GM12878 (cell line): ENCODE measurements at regions not wholly inside any gene's neighbourhood (a gene's known extent, or its start where the extent isn't known, plus 50 kb on each side); places are given as distances from the start of the nearest gene placed in this dataset.

Experiments used
- ATAC-seq: fragments of 200-7000 bp; cut with Tn5 transposase; 3 replicates; pipeline ENCODE4 v1.9.1; 2020; ENCODE audit warnings: mild to moderate bottlenecking, moderate library complexity
- BruUV-seq: library from RNA; stranded (reverse); fragments of 400-500 nt; replicated peaks from 2 replicates; lab custom pipeline; 2021; lab: Mats Ljungman, UMichigan
- CTCF ChIA-PET: fragments of 300-600 bp; sonication (Branson Sonifier 250); formaldehyde crosslinking; extraction: SDS; loops from one replicate; lab custom pipeline; 2021; ENCODE audit warnings: inconsistent platforms; lab: Yijun Ruan, JAX
- POLR2A ChIA-PET: fragments of 350-600 bp; formaldehyde crosslinking; extraction: SDS; loops from one replicate; lab custom pipeline; 2021; ENCODE audit warnings: inconsistent platforms; lab: Charles Lee
- RAD21 ChIA-PET: fragments of 300-600 bp; sonication (Branson Sonifier 250); formaldehyde crosslinking; loops from one replicate; lab custom pipeline; 2023; ENCODE audit warnings: antibody characterized with exemption; ENCODE audit not compliant: unreplicated experiment; lab: Charles Lee
- SMC1A ChIA-PET: fragments of 300-600 bp; sonication (Branson Sonifier 250); formaldehyde crosslinking; loops from one replicate; lab custom pipeline; 2023; ENCODE audit not compliant: unreplicated experiment, uncharacterized antibody; lab: Charles Lee
- DNase-seq: peaks from one replicate; pipeline ENCODE4 v3.0.0-alpha.2; 2011; ENCODE audit warnings: low read depth, low spot score
- FAIRE-seq: peaks from 3 replicates; lab custom pipeline; 2011; peaks lifted over from hg19 to GRCh38; lab: Jason Lieb, UNC
- H2AFZ ChIP-seq: 2 replicates; pipeline ENCODE4 v1.6.0; 2011; ENCODE audit warnings: low read depth, low read length, control low read depth; ENCODE audit not compliant: control insufficient read depth
- H3K27ac ChIP-seq: 2 replicates; pipeline ENCODE4 v1.5.1; 2011; ENCODE audit warnings: control low read depth; ENCODE audit not compliant: control insufficient read depth, insufficient read depth
- H3K27me3 ChIP-seq, 2 experiments: replicated peaks in 1 of 2; 2 replicates each; pipeline versions ENCODE4 v1.6.0 to v1.6.1; 2011; ENCODE audit warnings: low read length in 1 of 2; ENCODE audit not compliant: control insufficient read depth in 2 of 2, insufficient read depth in 2 of 2
- H3K36me3 ChIP-seq, 2 experiments: 2 replicates each; pipeline ENCODE4 v1.5.1; 2011; ENCODE audit warnings: low read length in 1 of 2; ENCODE audit not compliant: control insufficient read depth in 2 of 2, insufficient read depth in 2 of 2
- H3K4me1 ChIP-seq: 2 replicates; pipeline ENCODE4 v1.6.1; 2011; ENCODE audit warnings: mild to moderate bottlenecking, low read length, moderate library complexity, mixed read lengths; ENCODE audit not compliant: control insufficient read depth, insufficient read depth
- H3K4me2 ChIP-seq: 2 replicates; pipeline ENCODE4 v1.6.0; 2011; ENCODE audit warnings: control low read depth; ENCODE audit not compliant: control insufficient read depth, insufficient read depth
- H3K4me3 ChIP-seq: fragments of 200-600 bp; sonication (generic); 2 replicates; pipeline ENCODE4 v1.5.1; 2016
- H3K79me2 ChIP-seq: 2 replicates; pipeline ENCODE4 v1.6.0; 2011; ENCODE audit warnings: low read length; ENCODE audit not compliant: control insufficient read depth, insufficient read depth
- H3K9ac ChIP-seq: 2 replicates; pipeline ENCODE4 v1.8.0; 2011; ENCODE audit warnings: low read length, control low read depth, mixed read lengths; ENCODE audit not compliant: control insufficient read depth, insufficient read depth
- H3K9me3 ChIP-seq: replicated peaks from 3 replicates; pipeline ENCODE4 v1.5.1; 2011; ENCODE audit warnings: mild to moderate bottlenecking, low read length; ENCODE audit not compliant: control insufficient read depth, insufficient read depth
- H4K20me1 ChIP-seq: 2 replicates; pipeline ENCODE4 v1.6.0; 2011; ENCODE audit not compliant: control insufficient read depth, insufficient read depth
- E2F8 ChIP-seq: fragments of 450-650 bp; IDR thresholded peaks from 2 replicates; pipeline ENCODE4 v1.6.1; 2018; ENCODE audit warnings: mild to moderate bottlenecking, low read depth, moderate library complexity; ENCODE audit not compliant: partially characterized antibody
- ELK1 ChIP-seq: IDR thresholded peaks from 2 replicates; pipeline ENCODE4 v1.6.1; 2012; ENCODE audit warnings: low read depth, low read length, improper control_type of control experiment
- FOXM1 ChIP-seq: IDR thresholded peaks from 2 replicates; pipeline ENCODE4 v1.6.1; 2012; ENCODE audit warnings: low read depth, mild to moderate bottlenecking, inconsistent platforms, low read length, moderate library complexity
- HDGF ChIP-seq: fragments of 450-650 bp; IDR thresholded peaks from 2 replicates; pipeline ENCODE4 v1.6.1; 2016; ENCODE audit warnings: antibody characterized with exemption
- MAX ChIP-seq: IDR thresholded peaks from 2 replicates; pipeline ENCODE4 v1.6.1; 2012; ENCODE audit warnings: low read depth, low read length, improper control_type of control experiment
- NKRF ChIP-seq: fragments of 450-650 bp; conservative IDR thresholded peaks from 2 replicates; pipeline ENCODE4 v1.6.1; 2017; ENCODE audit warnings: mild to moderate bottlenecking, moderate library complexity
- NR2F1 ChIP-seq: fragments of 450-650 bp; conservative IDR thresholded peaks from 2 replicates; pipeline ENCODE4 v1.6.1; 2017; ENCODE audit warnings: mild to moderate bottlenecking
- PML ChIP-seq: IDR thresholded peaks from 2 replicates; pipeline ENCODE4 v1.6.1; 2012; ENCODE audit warnings: low read length, inconsistent platforms
- RB1 ChIP-seq: fragments of 450-650 bp; formaldehyde crosslinking; IDR thresholded peaks from 2 replicates; pipeline ENCODE4 v1.6.1; 2017; ENCODE audit warnings: mild to moderate bottlenecking, borderline replicate concordance
- SMAD1 ChIP-seq: fragments of 450-650 bp; IDR thresholded peaks from 2 replicates; pipeline ENCODE4 v1.6.1; 2018; ENCODE audit warnings: mild to moderate bottlenecking, low read depth; ENCODE audit not compliant: partially characterized antibody
- TCF3 ChIP-seq: IDR thresholded peaks from 2 replicates; pipeline ENCODE4 v1.6.1; 2012; ENCODE audit warnings: low read depth, mild to moderate bottlenecking, low read length, borderline replicate concordance; ENCODE audit not compliant: insufficient read depth
- WRNIP1 ChIP-seq: IDR thresholded peaks from 2 replicates; pipeline ENCODE4 v1.6.1; 2011; ENCODE audit warnings: low read depth, low read length, improper control_type of control experiment, borderline replicate concordance
- WGBS: methylation state at CpG from one replicate; pipeline ENCODE4 v1.1.6; 2016; ENCODE audit warnings: low lambda C conversion rate; ENCODE audit not compliant: insufficient replicate concordance, insufficient coverage; ENCODE audit errors: missing lambda C conversion rate; 5-methylcytosine and 5-hydroxymethylcytosine counted together
- in situ Hi-C: fragments of 300-500 bp; cut with MboI; formaldehyde crosslinking; loops from 9 replicates; pipeline ENCODE4 v1.14.3; 2018; ENCODE audit warnings: mixed read lengths
- intact Hi-C: fragments of 100-400 bp; cut with micrococcal nuclease; formaldehyde crosslinking; loops from one replicate; pipeline ENCODE4 v1.14.2; 2022; ENCODE audit not compliant: unreplicated experiment

- BruUV-seq, result no TSS peak
- CTCF ChIA-PET, result interaction anchor here (0.6 kb wide), 1 partner anchor 78 kb away, joined by 3 read pairs; no protein-coding TSS in a partner anchor
- FAIRE-seq, result no peak
- Histone ChIP-seq H3K4me3 (no peak overlapping the region), H4K20me1 (no peaks in the 10 kb centered on the region), H2AFZ (no peak overlapping the region), H3K27ac (no peak overlapping the region), H3K79me2 (no peaks in the 10 kb centered on the region), H3K4me1 (no peaks in the 10 kb centered on the region), H3K36me3 (no peaks in the 10 kb centered on the region), H3K9me3 (no peaks in the 10 kb centered on the region), H3K27me3 (no peaks in the 10 kb centered on the region), H3K4me2 (no peak overlapping the region), H3K9ac (no peak overlapping the region)
- DNase-seq, result no peak
- POLR2A ChIA-PET, result interaction anchor here (1.2 kb wide), 1 partner anchor 13 kb away, joined by 3 read pairs; no protein-coding TSS in a partner anchor
- 10% methylated on average over 3 of the region's 3 CpGs for WGBS
- RAD21 ChIA-PET, result no interaction called here
- SMC1A ChIA-PET, result no interaction called here
- in situ Hi-C loops (no loop called here), intact Hi-C loops (no loop called here)
- TF ChIP-seq FOXM1, result no peak
- TF ChIP-seq ELK1, result no peak
- TF ChIP-seq E2F8, result no peak
- TF ChIP-seq HDGF, result no peak
- TF ChIP-seq MAX, result no peak
- no peak for TF ChIP-seq SMAD1
- TF ChIP-seq NR2F1, result no peak
- TF ChIP-seq PML, result no peak
- TF ChIP-seq NKRF, result no peak
- TF ChIP-seq TCF3, result no peak
- TF ChIP-seq RB1, result no peak
- TF ChIP-seq WRNIP1, result no peak
- ATAC-seq, result no peak
These were observed 454.1 kb upstream of the NUDT12 start for GRCh38 chr5:104016646-104017045.
